ENCODE measurements at regions not wholly inside any gene's neighbourhood (a gene's known extent, or its start where the extent isn't known, plus 50 kb on each side); places are given as distances from the start of the nearest gene placed in this dataset.

- 0 out of 2 replicates have a peak, but pooled peaks cover 23% of the 10 kb centered on the region for H3K27me3 ChIP-seq (replicated peaks; ENCODE audit: insufficient read depth)
- TF ChIP-seq EZH2 (IDR thresholded peaks at IDR 0.05; ENCODE audit: insufficient read depth, poor library complexity, severe bottlenecking) (no peak), EZH2phosphoT487 (IDR thresholded peaks at IDR 0.05; ENCODE audit: insufficient read depth, low read depth) (no peak)
- H3K27ac ChIP-seq: no peak overlapping the region
- DNase-seq: no peak
- H4K20me1 ChIP-seq (ENCODE audit: insufficient read depth): no peaks in the 10 kb centered on the region
- no peak overlapping the region for H2AFZ ChIP-seq
- WGBS, 2 experiments (ENCODE audit: low coverage in 1 of 2, low lambda C conversion rate in 2 of 2, missing lambda C conversion rate in 2 of 2): 33 to 41% methylated on average over 3 of the region's 3 CpGs
- H3F3A ChIP-seq (ENCODE audit: insufficient read depth): no peaks in the 10 kb centered on the region
- H3K79me2 ChIP-seq (ENCODE audit: insufficient read depth): no peaks in the 10 kb centered on the region
- H3K36me3 ChIP-seq (ENCODE audit: low read depth): no peaks in the 10 kb centered on the region
- H3K4me1 ChIP-seq (ENCODE audit: insufficient read depth): no peaks in the 10 kb centered on the region
- no peak overlapping the region for H3K4me3 ChIP-seq
- no peak overlapping the region for H3K9ac ChIP-seq
- H3K9me3 ChIP-seq (ENCODE audit: low read depth): no peaks in the 10 kb centered on the region
- in situ Hi-C loops (cut with MboI): no loop called here
- no peaks in the 10 kb centered on the region for H3K9me2 ChIP-seq (ENCODE audit: insufficient read depth)
- no peak overlapping the region for H3K4me2 ChIP-seq (ENCODE audit: unreplicated experiment)
Measured at GRCh38 chr9:83183621-83184020, 120.7 kb upstream of the RASEF start.

- Histone ChIP-seq H3K9me2 (ENCODE audit: insufficient read depth) (no peaks in the 10 kb centered on the region), H2AFZ (no peak overlapping the region), H3K4me1 (ENCODE audit: insufficient read depth) (no peaks in the 10 kb centered on the region), H3K27ac (no peak overlapping the region), H3F3A (ENCODE audit: insufficient read depth) (no peaks in the 10 kb centered on the region), H3K36me3 (ENCODE audit: low read depth) (no peaks in the 10 kb centered on the region), H3K4me3 (no peak overlapping the region), H3K79me2 (ENCODE audit: insufficient read depth) (no peaks in the 10 kb centered on the region), H3K9me3 (ENCODE audit: low read depth) (no peaks in the 10 kb centered on the region), H3K4me2 (ENCODE audit: unreplicated experiment) (no peak overlapping the region), H3K9ac (no peak overlapping the region), H4K20me1 (ENCODE audit: insufficient read depth) (no peaks in the 10 kb centered on the region), H3K27me3 (replicated peaks; ENCODE audit: insufficient read depth) (0 out of 2 replicates have a peak, but pooled peaks cover 23% of the 10 kb centered on the region)
- WGBS, 2 experiments (ENCODE audit: low coverage in 1 of 2, low lambda C conversion rate in 2 of 2, missing lambda C conversion rate in 2 of 2): 41 to 56% methylated on average over 3 of the region's 3 CpGs
- DNase-seq: no peak
- TF ChIP-seq EZH2 (IDR thresholded peaks at IDR 0.05; ENCODE audit: insufficient read depth, poor library complexity, severe bottlenecking): no peak
- TF ChIP-seq EZH2phosphoT487 (IDR thresholded peaks at IDR 0.05; ENCODE audit: insufficient read depth, low read depth): no peak
- in situ Hi-C loops (cut with MboI): no loop called here
Measured at GRCh38 chr9:83182071-83182470, 119.1 kb upstream of the RASEF start.

- H2AFZ ChIP-seq: no peak overlapping the region
- H3K27ac ChIP-seq: no peak overlapping the region
- H3K4me3 ChIP-seq: no peak overlapping the region
- no peaks in the 10 kb centered on the region for H3K79me2 ChIP-seq (ENCODE audit: insufficient read depth)
- H3K4me2 ChIP-seq (ENCODE audit: unreplicated experiment): no peak overlapping the region
- H3K9me2 ChIP-seq (ENCODE audit: insufficient read depth): no peaks in the 10 kb centered on the region
- in situ Hi-C loops (cut with MboI): no loop called here
- H3K36me3 ChIP-seq (ENCODE audit: low read depth): no peaks in the 10 kb centered on the region
- no peaks in the 10 kb centered on the region for H3K9me3 ChIP-seq (ENCODE audit: low read depth)
- no peak for DNase-seq
- WGBS, 2 experiments (ENCODE audit: low coverage in 1 of 2, low lambda C conversion rate in 2 of 2, missing lambda C conversion rate in 2 of 2): 56 to 71% methylated on average over 1 of the region's 1 CpG
- 0 out of 2 replicates have a peak, but pooled peaks cover 8% of the 10 kb centered on the region for H3K27me3 ChIP-seq (replicated peaks; ENCODE audit: insufficient read depth)
- no peaks in the 10 kb centered on the region for H3K4me1 ChIP-seq (ENCODE audit: insufficient read depth)
- no peaks in the 10 kb centered on the region for H4K20me1 ChIP-seq (ENCODE audit: insufficient read depth)
- TF ChIP-seq EZH2 (IDR thresholded peaks at IDR 0.05; ENCODE audit: insufficient read depth, poor library complexity, severe bottlenecking) (no peak), EZH2phosphoT487 (IDR thresholded peaks at IDR 0.05; ENCODE audit: insufficient read depth, low read depth) (no peak)
- H3K9ac ChIP-seq: no peak overlapping the region
- no peaks in the 10 kb centered on the region for H3F3A ChIP-seq (ENCODE audit: insufficient read depth)
Measured at GRCh38 chr9:83178717-83179116, 115.8 kb upstream of the RASEF start.

- Histone ChIP-seq H3F3A (ENCODE audit: insufficient read depth) (no peaks in the 10 kb centered on the region), H3K4me1 (ENCODE audit: insufficient read depth) (no peaks in the 10 kb centered on the region), H3K9ac (no peak overlapping the region), H3K9me3 (ENCODE audit: low read depth) (no peaks in the 10 kb centered on the region), H2AFZ (no peak overlapping the region), H3K79me2 (ENCODE audit: insufficient read depth) (no peaks in the 10 kb centered on the region), H3K4me2 (ENCODE audit: unreplicated experiment) (no peak overlapping the region), H4K20me1 (ENCODE audit: insufficient read depth) (no peaks in the 10 kb centered on the region), H3K27me3 (replicated peaks; ENCODE audit: insufficient read depth) (0 out of 2 replicates have a peak, but pooled peaks cover 3% of the 10 kb centered on the region), H3K4me3 (no peak overlapping the region), H3K27ac (no peak overlapping the region), H3K9me2 (ENCODE audit: insufficient read depth) (no peaks in the 10 kb centered on the region), H3K36me3 (ENCODE audit: low read depth) (no peaks in the 10 kb centered on the region)
- in situ Hi-C loops (cut with MboI): no loop called here
- 31% methylated on average over 3 of the region's 3 CpGs for WGBS, 2 experiments (ENCODE audit: low coverage in 1 of 2, low lambda C conversion rate in 2 of 2, missing lambda C conversion rate in 2 of 2)
- DNase-seq: no peak
- no peak for TF ChIP-seq EZH2phosphoT487 (IDR thresholded peaks at IDR 0.05; ENCODE audit: insufficient read depth, low read depth)
- TF ChIP-seq EZH2 (IDR thresholded peaks at IDR 0.05; ENCODE audit: insufficient read depth, poor library complexity, severe bottlenecking): no peak
Measured at GRCh38 chr9:83177747-83178146, 114.8 kb upstream of the RASEF start.

GRCh38 chr9:83167126-83167525 is 104.2 kb upstream of the RASEF start:
- in situ Hi-C loops (cut with MboI): no loop called here
- 14 to 18% methylated on average over 1 of the region's 1 CpG for WGBS, 2 experiments (ENCODE audit: low coverage in 1 of 2, low lambda C conversion rate in 2 of 2, missing lambda C conversion rate in 2 of 2)
- no peak overlapping the region for H3K4me3 ChIP-seq
- H4K20me1 ChIP-seq (ENCODE audit: insufficient read depth): no peaks in the 10 kb centered on the region
- H2AFZ ChIP-seq: no peak overlapping the region
- H3K4me1 ChIP-seq (ENCODE audit: insufficient read depth): no peaks in the 10 kb centered on the region
- no peak overlapping the region for H3K4me2 ChIP-seq (ENCODE audit: unreplicated experiment)
- no peak overlapping the region for H3K27ac ChIP-seq
- H3K27me3 ChIP-seq (replicated peaks; ENCODE audit: insufficient read depth): 0 out of 2 replicates have a peak, but pooled peaks cover 3% of the 10 kb centered on the region
- no peaks in the 10 kb centered on the region for H3K9me3 ChIP-seq (ENCODE audit: low read depth)
- H3F3A ChIP-seq (ENCODE audit: insufficient read depth): no peaks in the 10 kb centered on the region
- H3K79me2 ChIP-seq (ENCODE audit: insufficient read depth): no peaks in the 10 kb centered on the region
- no peak for DNase-seq
- no peaks in the 10 kb centered on the region for H3K36me3 ChIP-seq (ENCODE audit: low read depth)
- no peak for TF ChIP-seq EZH2 (IDR thresholded peaks at IDR 0.05; ENCODE audit: insufficient read depth, poor library complexity, severe bottlenecking)
- TF ChIP-seq EZH2phosphoT487 (IDR thresholded peaks at IDR 0.05; ENCODE audit: insufficient read depth, low read depth): no peak
- H3K9me2 ChIP-seq (ENCODE audit: insufficient read depth): no peaks in the 10 kb centered on the region
- no peak overlapping the region for H3K9ac ChIP-seq
